ENCODE measurements at regions not wholly inside any gene's neighbourhood (a gene's known extent, or its start where the extent isn't known, plus 50 kb on each side); places are given as distances from the start of the nearest gene placed in this dataset.

DNA sequence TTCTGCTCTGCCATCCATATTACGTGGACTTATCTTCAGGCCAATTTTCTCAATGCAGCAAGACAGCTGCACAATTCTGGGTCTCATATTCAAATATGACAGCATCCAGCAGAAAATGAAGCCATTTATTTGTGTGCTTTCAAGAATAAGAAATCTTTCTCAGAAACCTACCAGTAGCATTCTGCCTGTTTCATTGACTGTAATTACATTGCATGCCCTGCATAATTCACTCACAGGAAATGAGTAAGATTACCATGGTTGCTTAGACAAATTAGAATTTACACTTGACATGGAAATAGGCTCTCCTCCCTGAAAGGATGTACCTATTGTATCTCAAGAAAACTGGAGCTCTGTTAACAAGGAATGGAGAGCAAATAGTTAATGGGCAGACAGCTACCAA lies 346.6 kb upstream of the DCBLD2 start:
- TF ChIP-seq POLR2AphosphoS5 (IDR thresholded peaks at IDR 0.05), result no peak
- TF ChIP-seq, protein P1, sequence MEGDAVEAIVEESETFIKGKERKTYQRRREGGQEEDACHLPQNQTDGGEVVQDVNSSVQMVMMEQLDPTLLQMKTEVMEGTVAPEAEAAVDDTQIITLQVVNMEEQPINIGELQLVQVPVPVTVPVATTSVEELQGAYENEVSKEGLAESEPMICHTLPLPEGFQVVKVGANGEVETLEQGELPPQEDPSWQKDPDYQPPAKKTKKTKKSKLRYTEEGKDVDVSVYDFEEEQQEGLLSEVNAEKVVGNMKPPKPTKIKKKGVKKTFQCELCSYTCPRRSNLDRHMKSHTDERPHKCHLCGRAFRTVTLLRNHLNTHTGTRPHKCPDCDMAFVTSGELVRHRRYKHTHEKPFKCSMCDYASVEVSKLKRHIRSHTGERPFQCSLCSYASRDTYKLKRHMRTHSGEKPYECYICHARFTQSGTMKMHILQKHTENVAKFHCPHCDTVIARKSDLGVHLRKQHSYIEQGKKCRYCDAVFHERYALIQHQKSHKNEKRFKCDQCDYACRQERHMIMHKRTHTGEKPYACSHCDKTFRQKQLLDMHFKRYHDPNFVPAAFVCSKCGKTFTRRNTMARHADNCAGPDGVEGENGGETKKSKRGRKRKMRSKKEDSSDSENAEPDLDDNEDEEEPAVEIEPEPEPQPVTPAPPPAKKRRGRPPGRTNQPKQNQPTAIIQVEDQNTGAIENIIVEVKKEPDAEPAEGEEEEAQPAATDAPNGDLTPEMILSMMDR (IDR thresholded peaks at IDR 0.05), result no peak
